IMR-90 (cell line): ENCODE measurements at regions not wholly inside any gene's neighbourhood (a gene's known extent, or its start where the extent isn't known, plus 50 kb on each side); places are given as distances from the start of the nearest gene placed in this dataset.

Experiments used
- CEBPB ChIP-seq: IDR thresholded peaks from 2 replicates; pipeline ENCODE4 v1.6.1; 2012; ENCODE audit warnings: low read depth, low read length, improper control_type of control experiment
- CTCF ChIP-seq: conservative IDR thresholded peaks from 2 replicates; pipeline ENCODE4 v1.5.1; 2012; ENCODE audit warnings: mild to moderate bottlenecking, low read depth, low read length, improper control_type of control experiment
- MAFK ChIP-seq: IDR thresholded peaks from 2 replicates; pipeline ENCODE4 v1.6.1; 2012; ENCODE audit warnings: low read depth, low read length, improper control_type of control experiment
- POLR2A ChIP-seq: IDR thresholded peaks from 2 replicates; pipeline ENCODE4 v1.6.1; 2012; ENCODE audit warnings: mild to moderate bottlenecking, low read depth, low read length
- RCOR1 ChIP-seq: IDR thresholded peaks from 2 replicates; pipeline ENCODE4 v1.6.1; 2012; ENCODE audit warnings: mild to moderate bottlenecking, low read length, improper control_type of control experiment; ENCODE audit not compliant: insufficient replicate concordance

GRCh38 chr2:145431181-145431951 is 911.4 kb upstream of the ZEB2 start:
- TF ChIP-seq CEBPB: no peak
- no peak for TF ChIP-seq CTCF
- TF ChIP-seq POLR2A: no peak
- TF ChIP-seq MAFK: no peak
- TF ChIP-seq RCOR1: no peak
